Calu3 (cell line): ENCODE measurements at regions not wholly inside any gene's neighbourhood (a gene's known extent, or its start where the extent isn't known, plus 50 kb on each side); places are given as distances from the start of the nearest gene placed in this dataset.

Experiments used
- BruUV-seq: library from RNA; stranded (reverse); fragments of 400-500 nt; replicated peaks from 2 replicates; lab custom pipeline; 2021; lab: Mats Ljungman, UMichigan
- CTCF ChIA-PET: fragments of 300-600 bp; sonication (Branson Sonifier 250); formaldehyde crosslinking; loops from one replicate; lab custom pipeline; 2022; ENCODE audit warnings: antibody characterized with exemption; lab: Charles Lee
- DNase-seq: peaks from one replicate; pipeline ENCODE4 v3.0.0; 2022
- H3K27ac Mint-ChIP-seq: one replicate; pipeline ENCODE4 v1.8.0; 2022; ENCODE audit warnings: mixed read lengths; ENCODE audit not compliant: unreplicated experiment
- H3K27me3 Mint-ChIP-seq: one replicate; pipeline ENCODE4 v1.8.0; 2022; ENCODE audit warnings: mixed read lengths; ENCODE audit not compliant: unreplicated experiment
- H3K36me3 Mint-ChIP-seq: one replicate; pipeline ENCODE4 v1.8.0; 2022; ENCODE audit warnings: mild to moderate bottlenecking, moderate library complexity, mixed read lengths; ENCODE audit not compliant: insufficient read depth, unreplicated experiment
- H3K4me1 Mint-ChIP-seq: one replicate; pipeline ENCODE4 v1.8.0; 2022; ENCODE audit warnings: mild to moderate bottlenecking, low read depth, mixed read lengths; ENCODE audit not compliant: unreplicated experiment
- H3K4me3 Mint-ChIP-seq: one replicate; pipeline ENCODE4 v1.8.0; 2022; ENCODE audit warnings: mild to moderate bottlenecking, low read depth, moderate library complexity, mixed read lengths; ENCODE audit not compliant: unreplicated experiment
- H3K9me3 Mint-ChIP-seq: one replicate; pipeline ENCODE4 v1.8.0; 2022; ENCODE audit warnings: low read depth, mixed read lengths; ENCODE audit not compliant: unreplicated experiment
- intact Hi-C: fragments of 100-400 bp; cut with micrococcal nuclease; formaldehyde crosslinking; loops from one replicate; pipeline ENCODE4 v1.10.0; 2022; ENCODE audit not compliant: unreplicated experiment
- TF ChIP-seq, protein P1 (sequence below): fragments of 200-600 bp; IDR thresholded peaks from one replicate; pipeline ENCODE4 v1.8.0; 2022; ENCODE audit warnings: antibody characterized with exemption; ENCODE audit not compliant: unreplicated experiment

DNA sequence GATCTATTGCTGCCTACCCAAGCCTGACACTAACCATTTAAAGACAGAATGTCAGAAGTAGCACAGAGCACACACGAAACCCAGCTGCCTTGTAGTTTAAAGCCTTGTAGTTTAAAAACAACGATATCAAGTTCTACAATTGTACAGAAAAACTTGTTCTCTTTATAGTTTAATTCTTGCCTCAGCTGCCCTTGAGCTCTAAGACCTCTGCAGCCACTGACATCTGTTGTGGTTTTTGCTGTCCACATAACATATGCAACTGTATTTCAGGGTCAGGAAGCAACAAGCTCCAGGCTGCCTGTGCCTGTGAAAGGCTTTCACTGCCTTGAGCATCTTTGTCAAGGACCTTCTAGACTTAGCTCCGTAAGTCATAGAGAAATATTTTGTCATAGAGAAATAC lies 227.2 kb downstream of the SPCS3 start:
- H3K4me3 Mint-ChIP-seq: no peak overlapping the region
- TF ChIP-seq, protein P1, sequence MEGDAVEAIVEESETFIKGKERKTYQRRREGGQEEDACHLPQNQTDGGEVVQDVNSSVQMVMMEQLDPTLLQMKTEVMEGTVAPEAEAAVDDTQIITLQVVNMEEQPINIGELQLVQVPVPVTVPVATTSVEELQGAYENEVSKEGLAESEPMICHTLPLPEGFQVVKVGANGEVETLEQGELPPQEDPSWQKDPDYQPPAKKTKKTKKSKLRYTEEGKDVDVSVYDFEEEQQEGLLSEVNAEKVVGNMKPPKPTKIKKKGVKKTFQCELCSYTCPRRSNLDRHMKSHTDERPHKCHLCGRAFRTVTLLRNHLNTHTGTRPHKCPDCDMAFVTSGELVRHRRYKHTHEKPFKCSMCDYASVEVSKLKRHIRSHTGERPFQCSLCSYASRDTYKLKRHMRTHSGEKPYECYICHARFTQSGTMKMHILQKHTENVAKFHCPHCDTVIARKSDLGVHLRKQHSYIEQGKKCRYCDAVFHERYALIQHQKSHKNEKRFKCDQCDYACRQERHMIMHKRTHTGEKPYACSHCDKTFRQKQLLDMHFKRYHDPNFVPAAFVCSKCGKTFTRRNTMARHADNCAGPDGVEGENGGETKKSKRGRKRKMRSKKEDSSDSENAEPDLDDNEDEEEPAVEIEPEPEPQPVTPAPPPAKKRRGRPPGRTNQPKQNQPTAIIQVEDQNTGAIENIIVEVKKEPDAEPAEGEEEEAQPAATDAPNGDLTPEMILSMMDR: no peak
- BruUV-seq: no TSS peak
- intact Hi-C loops: no loop called here
- H3K27ac Mint-ChIP-seq: no peak overlapping the region
- H3K9me3 Mint-ChIP-seq: no peaks in the 10 kb centered on the region
- DNase-seq: no peak
- H3K27me3 Mint-ChIP-seq: no peaks in the 10 kb centered on the region
- no peaks in the 10 kb centered on the region for H3K36me3 Mint-ChIP-seq
- CTCF ChIA-PET: interaction anchor here (0.6 kb wide), 1 partner anchor 45 kb away, joined by 4 read pairs; no protein-coding TSS in a partner anchor
- H3K4me1 Mint-ChIP-seq: peaks cover 16% of the 10 kb centered on the region

- H3K4me1 Mint-ChIP-seq: peaks cover 16% of the 10 kb centered on the region
- H3K36me3 Mint-ChIP-seq: no peaks in the 10 kb centered on the region
- no peak overlapping the region for H3K4me3 Mint-ChIP-seq
- no TSS peak for BruUV-seq
- H3K9me3 Mint-ChIP-seq: peaks cover 2% of the 10 kb centered on the region
- no peak for DNase-seq
- CTCF ChIA-PET: interaction anchor here (0.8 kb wide), 1 partner anchor 16 kb away, joined by 4 read pairs; no protein-coding TSS in a partner anchor
- intact Hi-C loops: no loop called here
- TF ChIP-seq, protein P1: no peak
- H3K27ac Mint-ChIP-seq: peak overlapping the region; percentile 36
- no peaks in the 10 kb centered on the region for H3K27me3 Mint-ChIP-seq
Measured at GRCh38 chr4:176548571-176548970, 228.8 kb downstream of the SPCS3 start.

GRCh38 chr4:176549161-176549865 lies 229.5 kb downstream of the SPCS3 start:
- CTCF ChIA-PET: interaction anchor here (0.6 kb wide), 1 partner anchor 497 kb away, joined by 11 read pairs; no protein-coding TSS in a partner anchor
- TF ChIP-seq, protein P1: no peak
- BruUV-seq: no TSS peak
- no peak overlapping the region for H3K27ac Mint-ChIP-seq
- H3K4me3 Mint-ChIP-seq: no peak overlapping the region
- DNase-seq: no peak
- no peaks in the 10 kb centered on the region for H3K27me3 Mint-ChIP-seq
- H3K4me1 Mint-ChIP-seq: peaks cover 16% of the 10 kb centered on the region
- H3K9me3 Mint-ChIP-seq: peaks cover 2% of the 10 kb centered on the region
- intact Hi-C loops: no loop called here
- no peaks in the 10 kb centered on the region for H3K36me3 Mint-ChIP-seq

DNA sequence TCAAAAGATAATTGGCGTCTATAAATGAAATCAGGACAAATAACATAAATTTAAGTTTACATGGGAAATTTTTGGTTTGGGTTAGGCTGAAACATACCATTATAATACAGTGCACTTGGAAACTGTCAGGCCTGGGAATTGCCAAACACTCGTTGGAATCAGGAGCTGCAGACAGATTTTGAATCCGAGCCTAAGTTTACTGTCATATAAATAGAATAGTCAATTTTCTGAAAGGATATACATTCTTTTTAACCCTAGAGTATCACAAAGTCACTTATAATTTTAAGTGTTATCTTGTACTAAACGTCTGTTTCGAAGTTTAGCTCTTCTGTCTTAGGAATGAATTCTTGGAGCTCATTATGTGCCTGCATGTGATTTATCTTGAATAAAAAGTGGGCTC lies 234.1 kb downstream of the VEGFC start:
- BruUV-seq: no TSS peak
- CTCF ChIA-PET: no interaction called here
- no peak for DNase-seq
- intact Hi-C loops: no loop called here
- Mint-ChIP-seq H3K27ac (no peak overlapping the region), H3K27me3 (no peaks in the 10 kb centered on the region), H3K4me1 (peaks cover 7% of the 10 kb centered on the region), H3K4me3 (no peak overlapping the region), H3K36me3 (no peaks in the 10 kb centered on the region), H3K9me3 (no peaks in the 10 kb centered on the region)
- TF ChIP-seq, protein P1: no peak
